ENCODE measurements at regions not wholly inside any gene's neighbourhood (a gene's known extent, or its start where the extent isn't known, plus 50 kb on each side); places are given as distances from the start of the nearest gene placed in this dataset.

GRCh38 chr10:126722726-126723125 is 52.2 kb upstream of the C10orf90 start:
- no peak for TF ChIP-seq CTCF (IDR thresholded peaks at IDR 0.05; ENCODE audit: control insufficient read depth, extremely low read depth, insufficient read depth)
- no peak overlapping the region for H3K4me3 ChIP-seq (ENCODE audit: low read depth, low read length)
- DNase-seq (ENCODE audit: low read depth), result no peak

GRCh38 chr10:126723226-126723625 is 52.7 kb upstream of the C10orf90 start:
- no peak for DNase-seq (ENCODE audit: low read depth)
- TF ChIP-seq CTCF (IDR thresholded peaks at IDR 0.05; ENCODE audit: control insufficient read depth, extremely low read depth, insufficient read depth), result no peak
- no peak overlapping the region for H3K4me3 ChIP-seq (ENCODE audit: low read depth, low read length)

- TF ChIP-seq CTCF (IDR thresholded peaks at IDR 0.05; ENCODE audit: control insufficient read depth, extremely low read depth, insufficient read depth), result no peak
- DNase-seq (ENCODE audit: low read depth), result no peak
- no peak overlapping the region for H3K4me3 ChIP-seq (ENCODE audit: low read depth, low read length)
Observed at GRCh38 chr10:126729314-126729870, 58.9 kb upstream of the C10orf90 start.

- H3K4me3 ChIP-seq (ENCODE audit: low read depth, low read length), result no peak overlapping the region
- DNase-seq (ENCODE audit: low read depth), result no peak
- TF ChIP-seq CTCF (IDR thresholded peaks at IDR 0.05; ENCODE audit: control insufficient read depth, extremely low read depth, insufficient read depth), result no peak
Observed at GRCh38 chr10:126730856-126731609, 60.5 kb upstream of the C10orf90 start.

- TF ChIP-seq CTCF (IDR thresholded peaks at IDR 0.05; ENCODE audit: control insufficient read depth, extremely low read depth, insufficient read depth), result no peak
- DNase-seq (ENCODE audit: low read depth), result no peak
- no peak overlapping the region for H3K4me3 ChIP-seq (ENCODE audit: low read depth, low read length)
Observed at GRCh38 chr10:126731610-126731990, 61.1 kb upstream of the C10orf90 start.

- H3K4me3 ChIP-seq (ENCODE audit: low read depth, low read length), result no peak overlapping the region
- TF ChIP-seq CTCF (IDR thresholded peaks at IDR 0.05; ENCODE audit: control insufficient read depth, extremely low read depth, insufficient read depth), result no peak
- no peak for DNase-seq (ENCODE audit: low read depth)
Observed at GRCh38 chr10:126732308-126732707, 61.8 kb upstream of the C10orf90 start.

GRCh38 chr10:126732868-126733267 is 62.4 kb upstream of the C10orf90 start:
- DNase-seq (ENCODE audit: low read depth), result no peak
- no peak overlapping the region for H3K4me3 ChIP-seq (ENCODE audit: low read depth, low read length)
- no peak for TF ChIP-seq CTCF (IDR thresholded peaks at IDR 0.05; ENCODE audit: control insufficient read depth, extremely low read depth, insufficient read depth)
